HG02840 (cell line): ENCODE measurements at regions not wholly inside any gene's neighbourhood (a gene's known extent, or its start where the extent isn't known, plus 50 kb on each side); places are given as distances from the start of the nearest gene placed in this dataset.

Experiments used
- ATAC-seq: cut with Tn5 transposase; IDR thresholded peaks from one replicate; pipeline ENCODE4 v1.9.1; 2021; ENCODE audit warnings: mild to moderate bottlenecking, moderate library complexity, moderate number of reproducible peaks; ENCODE audit not compliant: unreplicated experiment, low FRiP score

GRCh38 chr12:65649126-65649525 is 175.2 kb upstream of the HMGA2 start:
- no peak for ATAC-seq

GRCh38 chr12:65651060-65651459 is 173.2 kb upstream of the HMGA2 start:
- no peak for ATAC-seq

- ATAC-seq, result no peak
These were observed 171.0 kb upstream of the HMGA2 start for GRCh38 chr12:65653321-65653720.

GRCh38 chr12:65653946-65654629 is 170.2 kb upstream of the HMGA2 start:
- ATAC-seq, result no peak

- no peak for ATAC-seq
These were observed 169.2 kb upstream of the HMGA2 start for GRCh38 chr12:65655074-65655493.

- no peak for ATAC-seq
These were observed 168.0 kb upstream of the HMGA2 start for GRCh38 chr12:65656156-65656882.

- no peak for ATAC-seq
These were observed 167.4 kb upstream of the HMGA2 start for GRCh38 chr12:65656891-65657351.

- no peak for ATAC-seq
These were observed 166.6 kb upstream of the HMGA2 start for GRCh38 chr12:65657635-65658034.

- no peak for ATAC-seq
These were observed 165.9 kb upstream of the HMGA2 start for GRCh38 chr12:65658360-65658759.

- ATAC-seq, result no peak
These were observed 164.6 kb upstream of the HMGA2 start for GRCh38 chr12:65659681-65660080.

- ATAC-seq, result no peak
These were observed 164.2 kb upstream of the HMGA2 start for GRCh38 chr12:65660096-65660495.

- ATAC-seq, result no peak
These were observed 163.4 kb upstream of the HMGA2 start for GRCh38 chr12:65660836-65661235.

- no peak for ATAC-seq
These were observed 161.7 kb upstream of the HMGA2 start for GRCh38 chr12:65662590-65662989.

GRCh38 chr12:65663097-65663496 is 161.2 kb upstream of the HMGA2 start:
- no peak for ATAC-seq

GRCh38 chr12:65663648-65664047 is 160.6 kb upstream of the HMGA2 start:
- no peak for ATAC-seq

GRCh38 chr12:65664715-65665250 is 159.5 kb upstream of the HMGA2 start:
- no peak for ATAC-seq

GRCh38 chr12:65665817-65666216 is 158.5 kb upstream of the HMGA2 start:
- ATAC-seq, result no peak

GRCh38 chr12:65666876-65667275 is 157.4 kb upstream of the HMGA2 start:
- ATAC-seq, result no peak

- ATAC-seq, result no peak
These were observed 156.4 kb upstream of the HMGA2 start for GRCh38 chr12:65667932-65668331.

- no peak for ATAC-seq
These were observed 155.1 kb upstream of the HMGA2 start for GRCh38 chr12:65668981-65669695.

GRCh38 chr12:65670775-65671174 is 153.5 kb upstream of the HMGA2 start:
- ATAC-seq, result no peak
